ENCODE measurements at regions not wholly inside any gene's neighbourhood (a gene's known extent, or its start where the extent isn't known, plus 50 kb on each side); places are given as distances from the start of the nearest gene placed in this dataset.

DNA sequence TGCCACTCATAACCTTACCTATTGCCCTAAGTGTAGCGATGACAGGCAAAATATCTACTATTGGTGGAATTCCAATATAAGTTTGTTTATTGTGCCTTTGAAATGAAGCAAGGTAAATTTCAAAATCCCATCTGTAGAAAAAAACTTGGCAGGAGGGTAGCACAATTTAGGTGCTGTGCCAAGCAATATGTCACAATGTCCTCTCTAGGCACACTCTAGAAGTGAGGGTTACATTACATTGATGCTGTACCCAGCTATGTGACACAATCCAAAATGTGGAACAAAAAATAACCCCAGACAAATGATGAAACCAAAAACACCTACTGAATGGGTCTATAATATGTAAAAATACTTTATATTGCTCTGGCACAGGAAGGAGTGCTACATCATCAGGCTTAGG lies 1050.8 kb upstream of the AMELY start:
- TF ChIP-seq, protein P1, sequence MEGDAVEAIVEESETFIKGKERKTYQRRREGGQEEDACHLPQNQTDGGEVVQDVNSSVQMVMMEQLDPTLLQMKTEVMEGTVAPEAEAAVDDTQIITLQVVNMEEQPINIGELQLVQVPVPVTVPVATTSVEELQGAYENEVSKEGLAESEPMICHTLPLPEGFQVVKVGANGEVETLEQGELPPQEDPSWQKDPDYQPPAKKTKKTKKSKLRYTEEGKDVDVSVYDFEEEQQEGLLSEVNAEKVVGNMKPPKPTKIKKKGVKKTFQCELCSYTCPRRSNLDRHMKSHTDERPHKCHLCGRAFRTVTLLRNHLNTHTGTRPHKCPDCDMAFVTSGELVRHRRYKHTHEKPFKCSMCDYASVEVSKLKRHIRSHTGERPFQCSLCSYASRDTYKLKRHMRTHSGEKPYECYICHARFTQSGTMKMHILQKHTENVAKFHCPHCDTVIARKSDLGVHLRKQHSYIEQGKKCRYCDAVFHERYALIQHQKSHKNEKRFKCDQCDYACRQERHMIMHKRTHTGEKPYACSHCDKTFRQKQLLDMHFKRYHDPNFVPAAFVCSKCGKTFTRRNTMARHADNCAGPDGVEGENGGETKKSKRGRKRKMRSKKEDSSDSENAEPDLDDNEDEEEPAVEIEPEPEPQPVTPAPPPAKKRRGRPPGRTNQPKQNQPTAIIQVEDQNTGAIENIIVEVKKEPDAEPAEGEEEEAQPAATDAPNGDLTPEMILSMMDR (IDR thresholded peaks at IDR 0.05 in 8 of 11, conservative IDR thresholded peaks at IDR 0.05 in 3 of 11): no peak
- TF ChIP-seq POLR2A (IDR thresholded peaks at IDR 0.05): no peak
- no peak for TF ChIP-seq POLR2AphosphoS5 (IDR thresholded peaks at IDR 0.05)
